GM12891 (cell line): ENCODE measurements at regions not wholly inside any gene's neighbourhood (a gene's known extent, or its start where the extent isn't known, plus 50 kb on each side); places are given as distances from the start of the nearest gene placed in this dataset.

Experiments used
- DNase-seq: peaks from one replicate; pipeline ENCODE4 v3.0.0; 2011; ENCODE audit warnings: low spot score; ENCODE audit not compliant: insufficient read length
- FAIRE-seq: peaks from 2 replicates; lab custom pipeline; 2011; peaks lifted over from hg19 to GRCh38; lab: Jason Lieb, UNC
- PAX5 ChIP-seq: IDR thresholded peaks from 2 replicates; pipeline ENCODE4 v1.6.1; 2011; ENCODE audit warnings: low read length, moderate library complexity, mild to moderate bottlenecking; ENCODE audit not compliant: insufficient read depth, severe bottlenecking
- POLR2A ChIP-seq: IDR thresholded peaks from 2 replicates; pipeline ENCODE4 v1.6.1; 2011; ENCODE audit warnings: low read depth, low read length, control low read depth
- POLR2AphosphoS5 ChIP-seq: IDR thresholded peaks from 2 replicates; pipeline ENCODE4 v1.6.1; 2011; ENCODE audit warnings: low read depth, low read length, control low read depth
- POU2F2 ChIP-seq: IDR thresholded peaks from 2 replicates; pipeline ENCODE4 v1.6.1; 2011; ENCODE audit warnings: low read depth, mild to moderate bottlenecking, control low read depth, low read length, moderate library complexity
- SPI1 ChIP-seq: IDR thresholded peaks from 2 replicates; pipeline ENCODE4 v1.6.1; 2011; ENCODE audit warnings: low read depth, low read length, control low read depth
- TAF1 ChIP-seq: IDR thresholded peaks from 2 replicates; pipeline ENCODE4 v1.6.1; 2011; ENCODE audit warnings: low read depth, low read length, control low read depth

GRCh38 chr21:40976198-40977109 is 129.5 kb upstream of the DSCAM start:
- DNase-seq (no peak), FAIRE-seq (no peak)

GRCh38 chr21:40985370-40985769 is 138.4 kb upstream of the DSCAM start:
- FAIRE-seq: no peak
- no peak for TF ChIP-seq POU2F2
- TF ChIP-seq POLR2AphosphoS5: no peak
- TF ChIP-seq POLR2A: no peak
- TF ChIP-seq TAF1: no peak
- TF ChIP-seq PAX5: no peak
- no peak for TF ChIP-seq SPI1

More at GRCh38 chr21:40976198-40977109, 129.5 kb upstream of the DSCAM start:
- TF ChIP-seq POLR2AphosphoS5: no peak
- no peak for TF ChIP-seq POLR2A
- no peak for TF ChIP-seq PAX5
- no peak for TF ChIP-seq SPI1
- no peak for TF ChIP-seq POU2F2
- no peak for TF ChIP-seq TAF1

GRCh38 chr21:40990366-40990765 is 143.4 kb upstream of the DSCAM start:
- TF ChIP-seq SPI1: no peak
- no peak for TF ChIP-seq TAF1
- no peak for TF ChIP-seq POLR2A
- TF ChIP-seq POLR2AphosphoS5: no peak
- no peak for TF ChIP-seq PAX5
- TF ChIP-seq POU2F2: no peak
- DNase-seq: no peak
- no peak for FAIRE-seq

More at GRCh38 chr21:40985370-40985769, 138.4 kb upstream of the DSCAM start:
- DNase-seq: no peak

- TF ChIP-seq POLR2AphosphoS5 (no peak), PAX5 (no peak), POLR2A (no peak), TAF1 (no peak), POU2F2 (no peak), SPI1 (no peak)
- FAIRE-seq: no peak
- DNase-seq: no peak
These were observed 150.9 kb upstream of the DSCAM start for GRCh38 chr21:40997831-40998230.

- DNase-seq: no peak
- no peak for FAIRE-seq
- TF ChIP-seq POU2F2: no peak
- no peak for TF ChIP-seq TAF1
- TF ChIP-seq POLR2A: no peak
- no peak for TF ChIP-seq PAX5
- TF ChIP-seq SPI1: no peak
- TF ChIP-seq POLR2AphosphoS5: no peak
These were observed 153.9 kb upstream of the DSCAM start for GRCh38 chr21:41000838-41001237.

GRCh38 chr21:41006636-41007035 is 159.7 kb upstream of the DSCAM start:
- no peak for FAIRE-seq
- TF ChIP-seq TAF1: no peak
- no peak for TF ChIP-seq POLR2AphosphoS5
- TF ChIP-seq POU2F2: no peak
- TF ChIP-seq PAX5: no peak
- TF ChIP-seq SPI1: no peak
- no peak for DNase-seq

- TF ChIP-seq POLR2A (no peak), POLR2AphosphoS5 (no peak), TAF1 (no peak), POU2F2 (no peak), PAX5 (no peak), SPI1 (no peak)
- DNase-seq: no peak
- FAIRE-seq: no peak
These were observed 159.6 kb upstream of the BACE2 start for GRCh38 chr21:41008351-41008750.

GRCh38 chr21:41008974-41009373 is 159.0 kb upstream of the BACE2 start:
- no peak for FAIRE-seq
- DNase-seq: no peak
- TF ChIP-seq POLR2AphosphoS5: no peak
- TF ChIP-seq TAF1: no peak
- no peak for TF ChIP-seq POU2F2
- no peak for TF ChIP-seq PAX5
- TF ChIP-seq POLR2A: no peak
- TF ChIP-seq SPI1: no peak

GRCh38 chr21:41009398-41010100 is 158.4 kb upstream of the BACE2 start:
- no peak for FAIRE-seq
- DNase-seq: no peak
- TF ChIP-seq POU2F2: no peak
- no peak for TF ChIP-seq PAX5
- TF ChIP-seq SPI1: no peak
- no peak for TF ChIP-seq POLR2A
